HepG2 (cell line): ENCODE measurements at regions not wholly inside any gene's neighbourhood (a gene's known extent, or its start where the extent isn't known, plus 50 kb on each side); places are given as distances from the start of the nearest gene placed in this dataset.

Experiments
- ATAC-seq: fragments of 200-7000 bp; cut with Tn5 transposase; 3 replicates; pipeline ENCODE4 v1.9.1; 2020; ENCODE audit warnings: mild to moderate bottlenecking, moderate library complexity
- BruUV-seq: library from RNA; stranded (reverse); fragments of 400-500 nt; replicated peaks from 2 replicates; lab custom pipeline; 2021; lab: Mats Ljungman, UMichigan
- CTCF ChIA-PET: fragments of 300-600 bp; formaldehyde crosslinking; extraction: SDS; loops from one replicate; lab custom pipeline; 2021; ENCODE audit warnings: low total read pairs, inconsistent platforms, low intra/inter-chr PET ratio; lab: Yijun Ruan, JAX
- POLR2A ChIA-PET: fragments of 350-600 bp; sonication (Branson Sonifier 250); formaldehyde crosslinking; loops from one replicate; lab custom pipeline; 2020; ENCODE audit warnings: antibody characterized with exemption, inconsistent platforms; lab: Yijun Ruan, JAX
- DNase-seq: peaks from one replicate; pipeline ENCODE4 v3.0.0-alpha.2; 2015; ENCODE audit warnings: low spot score
- FAIRE-seq: peaks from 3 replicates; lab custom pipeline; 2011; peaks lifted over from hg19 to GRCh38; lab: Jason Lieb, UNC
- H2AFZ ChIP-seq: one replicate; pipeline ENCODE4 v1.6.1; 2011; ENCODE audit warnings: low read length, inconsistent platforms
- H3K27ac ChIP-seq: fragments of 300-600 bp; 3 replicates; pipeline ENCODE4 v1.8.0; 2011; ENCODE audit warnings: mixed run types, mild to moderate bottlenecking, mixed read lengths, low read length, inconsistent platforms; ENCODE audit not compliant: insufficient read depth; ENCODE audit errors: extremely low read length
- H3K27me3 ChIP-seq, 2 experiments: fragments of 200-600 bp in 1 of 2; 2 replicates in 1 of 2; 3 replicates in 1 of 2; pipeline versions ENCODE4 v1.6.0 to v1.8.0; 2011; ENCODE audit warnings: low read length in 2 of 2, mild to moderate bottlenecking in 2 of 2, moderate library complexity in 2 of 2, inconsistent platforms in 1 of 2; ENCODE audit not compliant: insufficient read depth in 2 of 2, control insufficient read depth in 1 of 2
- H3K36me3 ChIP-seq, 2 experiments: fragments of 200-600 bp in 1 of 2; replicated peaks in 1 of 2; 2 replicates in 1 of 2; 3 replicates in 1 of 2; pipeline versions ENCODE4 v1.5.1 to v1.8.0; 2011; ENCODE audit warnings: low read length in 2 of 2, inconsistent platforms in 1 of 2; ENCODE audit not compliant: insufficient read depth in 2 of 2, control insufficient read depth in 1 of 2
- H3K4me1 ChIP-seq: 2 replicates; pipeline ENCODE4 v1.5.1; 2012; ENCODE audit warnings: low read length, inconsistent platforms; ENCODE audit not compliant: insufficient read depth
- H3K4me2 ChIP-seq: 2 replicates; pipeline ENCODE4 v1.6.0; 2011; ENCODE audit warnings: low read depth, low read length, inconsistent platforms
- H3K4me3 ChIP-seq, 3 experiments: fragments of 200-600 bp in 1 of 3; sonication (generic), shearing (Covaris generic) in 1 of 3; replicated peaks in 1 of 3; 2 replicates each; pipeline ENCODE4 v1.5.1; 2011 to 2016; ENCODE audit warnings: low read length in 3 of 3, inconsistent platforms in 2 of 3, low read depth in 2 of 3, mild to moderate bottlenecking in 2 of 3, control low read depth in 1 of 3, mixed read lengths in 1 of 3; ENCODE audit not compliant: insufficient read depth in 1 of 3
- H3K79me2 ChIP-seq: one replicate; pipeline ENCODE4 v1.6.1; 2011; ENCODE audit warnings: low read length, inconsistent platforms; ENCODE audit not compliant: insufficient read depth
- H3K9ac ChIP-seq: 2 replicates; pipeline ENCODE4 v1.6.0; 2011; ENCODE audit warnings: mild to moderate bottlenecking, low read depth, low read length, inconsistent platforms; ENCODE audit not compliant: insufficient read depth
- H3K9me3 ChIP-seq: 2 replicates; pipeline ENCODE4 v1.5.1; 2012; ENCODE audit warnings: mild to moderate bottlenecking, low read length
- H4K20me1 ChIP-seq: 2 replicates; pipeline ENCODE4 v1.6.0; 2011; ENCODE audit warnings: inconsistent platforms, mild to moderate bottlenecking, low read length, moderate library complexity; ENCODE audit not compliant: insufficient read depth
- CBX2 ChIP-seq, 2 experiments: fragments of 200-600 bp in 1 of 2; sonication (generic); formaldehyde crosslinking in 1 of 2; IDR thresholded peaks; 2 replicates each; pipeline versions ENCODE4 v1.7.0 to v1.8.1; 2018 to 2022; ENCODE audit warnings: low read depth in 2 of 2, low read length in 1 of 2, mild to moderate bottlenecking in 1 of 2, missing genetic modification reagents in 1 of 2
- CENPX ChIP-seq: sonication (generic); formaldehyde crosslinking; IDR thresholded peaks from 2 replicates; pipeline ENCODE4 v1.9.0; 2021; ENCODE audit warnings: mild to moderate bottlenecking, missing genetic modification reagents, moderate library complexity
- HNRNPUL1 ChIP-seq: fragments of 200-400 bp; formaldehyde crosslinking; IDR thresholded peaks from 2 replicates; pipeline ENCODE4 v1.6.1; 2017; ENCODE audit warnings: low read depth, mild to moderate bottlenecking, low read length, moderate library complexity
- KLF6 ChIP-seq: IDR thresholded peaks from 2 replicates; pipeline ENCODE4 v1.8.0; 2016; ENCODE audit warnings: missing biosample characterization, missing genetic modification reagents
- MATR3 ChIP-seq: sonication (generic); formaldehyde crosslinking; IDR thresholded peaks from 2 replicates; pipeline ENCODE4 v1.4.0; 2020; ENCODE audit warnings: missing genetic modification reagents
- MIER2 ChIP-seq: IDR thresholded peaks from 2 replicates; pipeline ENCODE4 v1.6.1; 2016; ENCODE audit warnings: missing biosample characterization, missing genetic modification reagents
- NFE2L2 ChIP-seq: fragments of 150-350 bp; IDR thresholded peaks from 2 replicates; pipeline ENCODE4 v1.6.1; 2014; ENCODE audit warnings: low read length
- PPARG ChIP-seq: conservative IDR thresholded peaks from 2 replicates; pipeline ENCODE4 v1.6.1; 2016; ENCODE audit warnings: missing biosample characterization, missing genetic modification reagents
- RAD21 ChIP-seq: fragments of 450-650 bp; formaldehyde crosslinking; IDR thresholded peaks from 2 replicates; pipeline ENCODE4 v1.5.0; 2020; ENCODE audit warnings: mild to moderate bottlenecking
- SKI ChIP-seq: fragments of 450-650 bp; IDR thresholded peaks from one replicate; pipeline ENCODE4 v1.6.1; 2018; ENCODE audit warnings: mild to moderate bottlenecking; ENCODE audit not compliant: partially characterized antibody
- SRF ChIP-seq: IDR thresholded peaks from 2 replicates; pipeline ENCODE4 v1.6.1; 2011; ENCODE audit warnings: mild to moderate bottlenecking, low read depth, low read length, moderate library complexity
- ZNF180 ChIP-seq: sonication (generic); formaldehyde crosslinking; IDR thresholded peaks from 2 replicates; pipeline ENCODE4 v1.4.0; 2020; ENCODE audit warnings: low read depth, missing genetic modification reagents, borderline replicate concordance
- ZNF207 ChIP-seq: fragments of 450-650 bp; IDR thresholded peaks from 2 replicates; pipeline ENCODE4 v1.6.1; 2016; ENCODE audit warnings: antibody characterized with exemption, borderline replicate concordance
- ZNF264 ChIP-seq: sonication (generic); formaldehyde crosslinking; IDR thresholded peaks from 2 replicates; pipeline ENCODE4 v1.4.0; 2020; ENCODE audit warnings: missing genetic modification reagents
- ZNF598 ChIP-seq: sonication (generic); formaldehyde crosslinking; IDR thresholded peaks from 2 replicates; pipeline ENCODE4 v1.5.1; 2020; ENCODE audit warnings: mild to moderate bottlenecking, missing genetic modification reagents, borderline replicate concordance
- ZNF644 ChIP-seq: IDR thresholded peaks from 2 replicates; pipeline ENCODE4 v1.6.1; 2016; ENCODE audit warnings: low read depth
- WGBS: methylation state at CpG from one replicate; pipeline ENCODE4 v1.1.6; 2017; ENCODE audit warnings: low lambda C conversion rate; 5-methylcytosine and 5-hydroxymethylcytosine counted together
- in situ Hi-C: cut with HindIII; loops from 2 replicates; pipeline ENCODE4 v1.10.0; 2017; ENCODE audit warnings: low pct_unique_long_range_greater_than_20kb; ENCODE audit not compliant: extremely low pct_ligation_motif_present
- intact Hi-C: fragments of 100-400 bp; cut with micrococcal nuclease; formaldehyde crosslinking; loops from one replicate; pipeline ENCODE4 v1.10.0; 2022; ENCODE audit not compliant: unreplicated experiment
- TF ChIP-seq, protein P1 (sequence below): sonication (generic); formaldehyde crosslinking; IDR thresholded peaks from 2 replicates; pipeline ENCODE4 v1.4.0; 2020; ENCODE audit warnings: mild to moderate bottlenecking, missing genetic modification reagents
- TF ChIP-seq, protein P2 (sequence below): IDR thresholded peaks from 2 replicates; pipeline ENCODE4 v1.6.1; 2018; ENCODE audit warnings: missing genetic modification reagents, mild to moderate bottlenecking, missing compliant biosample characterization
- TF ChIP-seq, protein P3 (sequence below): sonication (generic); formaldehyde crosslinking; IDR thresholded peaks from 2 replicates; pipeline ENCODE4 v1.4.0; 2020; ENCODE audit warnings: low read depth, mild to moderate bottlenecking, missing genetic modification reagents

DNA sequence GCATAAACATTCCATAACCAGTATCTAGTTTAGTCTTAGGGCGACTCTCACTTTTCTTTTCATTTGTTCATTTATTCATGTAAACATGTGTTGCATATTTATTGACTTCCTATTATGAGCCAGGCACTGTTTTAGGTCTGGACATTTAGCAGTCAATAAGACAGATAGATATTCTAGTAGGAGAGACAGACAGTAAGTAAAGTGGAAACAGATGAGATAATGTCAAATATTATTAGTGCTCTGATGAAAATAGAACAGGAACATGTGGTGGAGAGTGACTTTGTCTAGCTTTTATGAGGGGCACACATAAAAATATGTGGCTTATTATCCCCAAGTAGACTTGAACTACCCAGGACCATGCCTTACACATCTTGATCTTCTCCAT, 193.0 kb downstream of the NDFIP2 start:
- Histone ChIP-seq H3K79me2 (no peaks in the 10 kb centered on the region), H3K9ac (no peak overlapping the region), H3K9me3 (no peaks in the 10 kb centered on the region), H3K4me2 (no peak overlapping the region), H3K4me3 (no peak overlapping the region), H3K4me1 (no peaks in the 10 kb centered on the region), H4K20me1 (no peaks in the 10 kb centered on the region), H2AFZ (no peak overlapping the region), H3K36me3 (no peaks in the 10 kb centered on the region), H3K27ac (no peak overlapping the region), H3K27me3 (no peaks in the 10 kb centered on the region)
- CTCF ChIA-PET = no interaction called here
- intact Hi-C loops (no loop called here), in situ Hi-C loops (no loop called here)
- WGBS = 50% methylated on average over 1 of the region's 1 CpG
- FAIRE-seq = no peak
- no TSS peak for BruUV-seq
- no peak for ATAC-seq
- POLR2A ChIA-PET = no interaction called here
- no peak for DNase-seq
- TF ChIP-seq ZNF180 = no peak
- no peak for TF ChIP-seq CENPX
- TF ChIP-seq ZNF207 = no peak
- TF ChIP-seq MATR3 (CRISPR knock-in tag) = no peak
- no peak for TF ChIP-seq SRF
- no peak for TF ChIP-seq NFE2L2
- TF ChIP-seq ZNF264 (CRISPR knock-in tag) = no peak
- no peak for TF ChIP-seq ZNF598 (CRISPR knock-in tag)
- TF ChIP-seq PPARG (CRISPR knock-in tag) = no peak

DNA sequence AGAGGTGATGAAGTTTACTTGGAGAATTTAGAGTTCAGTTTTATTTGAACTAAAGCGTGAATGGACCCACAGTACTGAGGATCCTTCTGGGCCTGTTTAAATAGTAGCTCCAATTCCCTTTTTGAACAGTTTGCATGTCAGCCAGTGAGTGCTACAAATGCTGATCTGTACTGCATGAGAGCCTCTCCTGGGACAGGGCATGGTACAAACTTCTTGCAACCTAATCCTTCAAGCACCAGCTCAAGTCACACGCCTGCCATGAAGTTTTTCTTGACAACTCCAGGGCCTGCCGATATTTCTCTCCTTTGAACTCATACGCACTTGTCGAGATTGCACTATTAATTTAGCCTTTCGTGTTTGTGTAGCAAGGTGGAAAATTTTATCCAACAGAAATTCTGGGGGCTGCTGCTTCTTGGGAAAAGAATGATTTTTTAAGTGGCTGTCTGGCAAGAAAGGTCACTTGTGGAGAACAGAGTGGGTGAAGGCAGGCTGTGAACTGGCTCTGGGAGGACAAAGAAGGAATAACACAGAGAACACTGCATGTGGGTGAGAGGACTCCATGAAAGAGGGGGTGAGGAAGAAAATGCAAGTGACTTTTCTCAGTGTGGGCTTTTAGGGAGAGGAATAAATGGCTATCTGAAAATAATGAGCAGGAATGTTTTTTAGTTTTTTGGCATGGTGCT, 192.5 kb downstream of the NDFIP2 start:
- FAIRE-seq (no peak), ATAC-seq (no peak), DNase-seq (no peak)
- H3K27me3 ChIP-seq = no peaks in the 10 kb centered on the region
- intact Hi-C loops (no loop called here), in situ Hi-C loops (no loop called here)
- H3K9ac ChIP-seq = no peak overlapping the region
- no peaks in the 10 kb centered on the region for H3K36me3 ChIP-seq
- BruUV-seq = no TSS peak
- H3K9me3 ChIP-seq = no peaks in the 10 kb centered on the region
- CTCF ChIA-PET = no interaction called here
- no peak overlapping the region for H3K4me3 ChIP-seq
- POLR2A ChIA-PET = no interaction called here
- 38% methylated on average over 6 of the region's 6 CpGs for WGBS
- no peak overlapping the region for H2AFZ ChIP-seq
- H3K4me2 ChIP-seq = no peak overlapping the region
- no peaks in the 10 kb centered on the region for H3K79me2 ChIP-seq
- no peaks in the 10 kb centered on the region for H3K4me1 ChIP-seq
- no peaks in the 10 kb centered on the region for H4K20me1 ChIP-seq
- no peak overlapping the region for H3K27ac ChIP-seq
- TF ChIP-seq CBX2 (IDR thresholded peaks at IDR 0.05; ENCODE audit: low read depth, low read length) (no peak), CBX2 (CRISPR knock-in tag; IDR thresholded peaks at IDR 0.05; ENCODE audit: low read depth) (no peak), MIER2 (no peak), HNRNPUL1 (no peak), SKI (no peak), RAD21 (no peak), ZNF644 (CRISPR knock-in tag) (no peak), KLF6 (no peak)
- TF ChIP-seq, protein P1, sequence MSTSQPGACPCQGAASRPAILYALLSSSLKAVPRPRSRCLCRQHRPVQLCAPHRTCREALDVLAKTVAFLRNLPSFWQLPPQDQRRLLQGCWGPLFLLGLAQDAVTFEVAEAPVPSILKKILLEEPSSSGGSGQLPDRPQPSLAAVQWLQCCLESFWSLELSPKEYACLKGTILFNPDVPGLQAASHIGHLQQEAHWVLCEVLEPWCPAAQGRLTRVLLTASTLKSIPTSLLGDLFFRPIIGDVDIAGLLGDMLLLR = no peak
- TF ChIP-seq, protein P2, sequence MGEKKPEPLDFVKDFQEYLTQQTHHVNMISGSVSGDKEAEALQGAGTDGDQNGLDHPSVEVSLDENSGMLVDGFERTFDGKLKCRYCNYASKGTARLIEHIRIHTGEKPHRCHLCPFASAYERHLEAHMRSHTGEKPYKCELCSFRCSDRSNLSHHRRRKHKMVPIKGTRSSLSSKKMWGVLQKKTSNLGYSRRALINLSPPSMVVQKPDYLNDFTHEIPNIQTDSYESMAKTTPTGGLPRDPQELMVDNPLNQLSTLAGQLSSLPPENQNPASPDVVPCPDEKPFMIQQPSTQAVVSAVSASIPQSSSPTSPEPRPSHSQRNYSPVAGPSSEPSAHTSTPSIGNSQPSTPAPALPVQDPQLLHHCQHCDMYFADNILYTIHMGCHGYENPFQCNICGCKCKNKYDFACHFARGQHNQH (CRISPR knock-in tag) = no peak
- TF ChIP-seq, protein P3, sequence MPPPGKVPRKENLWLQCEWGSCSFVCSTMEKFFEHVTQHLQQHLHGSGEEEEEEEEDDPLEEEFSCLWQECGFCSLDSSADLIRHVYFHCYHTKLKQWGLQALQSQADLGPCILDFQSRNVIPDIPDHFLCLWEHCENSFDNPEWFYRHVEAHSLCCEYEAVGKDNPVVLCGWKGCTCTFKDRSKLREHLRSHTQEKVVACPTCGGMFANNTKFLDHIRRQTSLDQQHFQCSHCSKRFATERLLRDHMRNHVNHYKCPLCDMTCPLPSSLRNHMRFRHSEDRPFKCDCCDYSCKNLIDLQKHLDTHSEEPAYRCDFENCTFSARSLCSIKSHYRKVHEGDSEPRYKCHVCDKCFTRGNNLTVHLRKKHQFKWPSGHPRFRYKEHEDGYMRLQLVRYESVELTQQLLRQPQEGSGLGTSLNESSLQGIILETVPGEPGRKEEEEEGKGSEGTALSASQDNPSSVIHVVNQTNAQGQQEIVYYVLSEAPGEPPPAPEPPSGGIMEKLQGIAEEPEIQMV (CRISPR knock-in tag) = no peak
